ENCODE measurements at regions not wholly inside any gene's neighbourhood (a gene's known extent, or its start where the extent isn't known, plus 50 kb on each side); places are given as distances from the start of the nearest gene placed in this dataset.
A peak's percentile ranks its signal among the peaks of the same experiment; 100 is the strongest.

DNA sequence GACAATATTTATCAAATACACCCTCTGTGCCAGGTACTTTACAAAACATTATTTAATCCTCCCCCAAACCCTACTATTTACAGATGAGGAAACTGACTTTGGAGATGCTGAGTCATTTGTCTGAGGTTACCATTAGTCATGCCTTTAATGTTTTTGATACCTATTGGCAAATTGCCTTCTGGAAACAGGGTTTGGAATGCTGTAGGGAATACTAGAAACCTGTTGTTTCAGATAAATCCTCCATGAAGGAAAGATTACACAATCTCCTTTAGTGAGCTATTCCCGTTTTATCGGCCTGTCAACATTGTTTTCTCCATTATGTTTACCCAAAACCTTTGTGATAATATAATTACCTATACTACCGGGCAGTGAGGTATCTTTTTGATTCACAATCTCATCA is 93.6 kb upstream of the ADGRF1 start:
- intact Hi-C loops (cut with micrococcal nuclease; ENCODE audit: unreplicated experiment) (no loop called here), in situ Hi-C loops (cut with HindIII; ENCODE audit: low pct_unique_long_range_greater_than_20kb, low sequenced_read_pairs) (no loop called here)
- H3K9me3 ChIP-seq (ENCODE audit: control insufficient read depth, insufficient read depth, low read depth, low read length), result no peaks in the 10 kb centered on the region
- BruUV-seq (replicated peaks), result no TSS peak
- peak overlapping the region; percentile 87 for H3K27ac ChIP-seq (ENCODE audit: low read length)
- CTCF ChIA-PET, result no interaction called here
- TF ChIP-seq, protein P1, sequence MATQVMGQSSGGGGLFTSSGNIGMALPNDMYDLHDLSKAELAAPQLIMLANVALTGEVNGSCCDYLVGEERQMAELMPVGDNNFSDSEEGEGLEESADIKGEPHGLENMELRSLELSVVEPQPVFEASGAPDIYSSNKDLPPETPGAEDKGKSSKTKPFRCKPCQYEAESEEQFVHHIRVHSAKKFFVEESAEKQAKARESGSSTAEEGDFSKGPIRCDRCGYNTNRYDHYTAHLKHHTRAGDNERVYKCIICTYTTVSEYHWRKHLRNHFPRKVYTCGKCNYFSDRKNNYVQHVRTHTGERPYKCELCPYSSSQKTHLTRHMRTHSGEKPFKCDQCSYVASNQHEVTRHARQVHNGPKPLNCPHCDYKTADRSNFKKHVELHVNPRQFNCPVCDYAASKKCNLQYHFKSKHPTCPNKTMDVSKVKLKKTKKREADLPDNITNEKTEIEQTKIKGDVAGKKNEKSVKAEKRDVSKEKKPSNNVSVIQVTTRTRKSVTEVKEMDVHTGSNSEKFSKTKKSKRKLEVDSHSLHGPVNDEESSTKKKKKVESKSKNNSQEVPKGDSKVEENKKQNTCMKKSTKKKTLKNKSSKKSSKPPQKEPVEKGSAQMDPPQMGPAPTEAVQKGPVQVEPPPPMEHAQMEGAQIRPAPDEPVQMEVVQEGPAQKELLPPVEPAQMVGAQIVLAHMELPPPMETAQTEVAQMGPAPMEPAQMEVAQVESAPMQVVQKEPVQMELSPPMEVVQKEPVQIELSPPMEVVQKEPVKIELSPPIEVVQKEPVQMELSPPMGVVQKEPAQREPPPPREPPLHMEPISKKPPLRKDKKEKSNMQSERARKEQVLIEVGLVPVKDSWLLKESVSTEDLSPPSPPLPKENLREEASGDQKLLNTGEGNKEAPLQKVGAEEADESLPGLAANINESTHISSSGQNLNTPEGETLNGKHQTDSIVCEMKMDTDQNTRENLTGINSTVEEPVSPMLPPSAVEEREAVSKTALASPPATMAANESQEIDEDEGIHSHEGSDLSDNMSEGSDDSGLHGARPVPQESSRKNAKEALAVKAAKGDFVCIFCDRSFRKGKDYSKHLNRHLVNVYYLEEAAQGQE (IDR thresholded peaks at IDR 0.05; ENCODE audit: insufficient read depth in 1 of 2, low read depth in 2 of 2, low read length in 1 of 2), result peak in 1 of 2 experiments; percentile 45; a peak in 1 of 4 replicates
- TF ChIP-seq, protein P2, sequence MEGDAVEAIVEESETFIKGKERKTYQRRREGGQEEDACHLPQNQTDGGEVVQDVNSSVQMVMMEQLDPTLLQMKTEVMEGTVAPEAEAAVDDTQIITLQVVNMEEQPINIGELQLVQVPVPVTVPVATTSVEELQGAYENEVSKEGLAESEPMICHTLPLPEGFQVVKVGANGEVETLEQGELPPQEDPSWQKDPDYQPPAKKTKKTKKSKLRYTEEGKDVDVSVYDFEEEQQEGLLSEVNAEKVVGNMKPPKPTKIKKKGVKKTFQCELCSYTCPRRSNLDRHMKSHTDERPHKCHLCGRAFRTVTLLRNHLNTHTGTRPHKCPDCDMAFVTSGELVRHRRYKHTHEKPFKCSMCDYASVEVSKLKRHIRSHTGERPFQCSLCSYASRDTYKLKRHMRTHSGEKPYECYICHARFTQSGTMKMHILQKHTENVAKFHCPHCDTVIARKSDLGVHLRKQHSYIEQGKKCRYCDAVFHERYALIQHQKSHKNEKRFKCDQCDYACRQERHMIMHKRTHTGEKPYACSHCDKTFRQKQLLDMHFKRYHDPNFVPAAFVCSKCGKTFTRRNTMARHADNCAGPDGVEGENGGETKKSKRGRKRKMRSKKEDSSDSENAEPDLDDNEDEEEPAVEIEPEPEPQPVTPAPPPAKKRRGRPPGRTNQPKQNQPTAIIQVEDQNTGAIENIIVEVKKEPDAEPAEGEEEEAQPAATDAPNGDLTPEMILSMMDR (IDR thresholded peaks at IDR 0.05), result no peak
- TF ChIP-seq SIN3A (IDR thresholded peaks at IDR 0.05; ENCODE audit: borderline replicate concordance, insufficient read depth, low read depth, low read length) (no peak), POLR2AphosphoS5 (IDR thresholded peaks at IDR 0.05; ENCODE audit: low read depth, low read length) (peak; percentile 95), TCF7L2 (IDR thresholded peaks at IDR 0.05; ENCODE audit: low read depth, low read length) (peak; percentile 98)
- no peaks in the 10 kb centered on the region for H3K36me3 ChIP-seq (ENCODE audit: control insufficient read depth, insufficient read depth, low read length)
- no peak overlapping the region; a peak in 1 of 4 replicates for H3K4me3 ChIP-seq (ENCODE audit: low read depth in 2 of 2, low read length in 2 of 2)
- peak; percentile 86 for DNase-seq (ENCODE audit: low read depth, low spot score)
- peaks cover 57% of the 10 kb centered on the region for H3K4me1 ChIP-seq (ENCODE audit: control insufficient read depth, insufficient read depth, low read length)
- ATAC-seq, result peak; percentile 78
- H3K27me3 ChIP-seq (ENCODE audit: control insufficient read depth, insufficient read depth, low read length), result no peaks in the 10 kb centered on the region
- POLR2A ChIA-PET, result interaction anchor here (0.6 kb wide), 1 partner anchor 170 kb away, joined by 3 read pairs; no protein-coding TSS in a partner anchor

DNA sequence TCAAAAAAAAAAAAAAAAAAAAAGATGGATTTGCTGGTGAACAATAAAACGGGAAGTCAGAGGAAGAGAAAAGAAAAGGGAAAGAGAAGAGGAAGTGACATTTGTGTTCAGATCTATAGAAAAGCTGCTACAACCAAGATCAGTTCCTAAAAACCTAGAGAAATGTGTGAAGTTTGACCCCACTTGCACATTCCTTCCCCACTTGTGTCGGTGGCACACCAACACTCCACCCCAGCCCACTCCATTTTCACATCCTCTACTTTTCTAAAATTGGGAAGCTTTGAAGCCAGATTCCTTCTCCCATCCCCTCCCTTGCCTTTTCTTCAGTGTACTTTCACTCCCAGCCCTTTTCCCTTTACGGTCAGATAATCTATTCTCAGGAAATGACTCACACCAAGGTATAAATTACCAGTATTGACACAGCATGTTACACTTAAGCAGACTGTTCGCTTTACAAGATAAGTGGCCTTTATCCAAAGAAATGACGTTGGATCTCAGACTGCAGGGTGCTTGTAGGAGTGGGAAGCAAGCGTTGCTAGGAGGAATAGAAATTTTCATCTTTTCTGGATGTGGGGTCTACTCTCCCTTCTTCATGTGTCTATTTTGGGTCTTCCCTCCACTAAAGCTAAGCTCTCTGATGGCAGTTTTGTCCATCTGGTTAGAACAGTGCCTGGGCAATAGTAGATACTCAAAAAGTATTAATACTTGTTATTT is 92.5 kb upstream of the ADGRF1 start:
- POLR2A ChIA-PET, result interaction anchor here (0.6 kb wide), 1 partner anchor 60 kb away, joined by 4 read pairs; no protein-coding TSS in a partner anchor
- ATAC-seq (peak; percentile 85), DNase-seq (ENCODE audit: low read depth, low spot score) (peak; percentile 79)
- peak overlapping the region; percentile 87 for H3K27ac ChIP-seq (ENCODE audit: low read length)
- intact Hi-C loops (cut with micrococcal nuclease; ENCODE audit: unreplicated experiment), result no loop called here
- BruUV-seq (replicated peaks), result no TSS peak
- no peaks in the 10 kb centered on the region for H3K9me3 ChIP-seq (ENCODE audit: control insufficient read depth, insufficient read depth, low read depth, low read length)
- no peaks in the 10 kb centered on the region for H3K36me3 ChIP-seq (ENCODE audit: control insufficient read depth, insufficient read depth, low read length)
- TF ChIP-seq TCF7L2 (IDR thresholded peaks at IDR 0.05; ENCODE audit: low read depth, low read length), result peak; percentile 71
- TF ChIP-seq, protein P1 (IDR thresholded peaks at IDR 0.05; ENCODE audit: insufficient read depth in 1 of 2, low read depth in 2 of 2, low read length in 1 of 2), result no peak
- TF ChIP-seq, protein P2 (IDR thresholded peaks at IDR 0.05), result no peak
- TF ChIP-seq POLR2AphosphoS5 (IDR thresholded peaks at IDR 0.05; ENCODE audit: low read depth, low read length), result peak; percentile 94
- in situ Hi-C loops (cut with HindIII; ENCODE audit: low pct_unique_long_range_greater_than_20kb, low sequenced_read_pairs), result no loop called here
- CTCF ChIA-PET, result interaction anchor here (0.7 kb wide), 1 partner anchor 86 kb away, joined by 3 read pairs; no protein-coding TSS in a partner anchor
- peak overlapping the region in 1 of 2 experiments; percentile 36; a peak in 2 of 4 replicates for H3K4me3 ChIP-seq (ENCODE audit: low read depth in 2 of 2, low read length in 2 of 2)
- peaks cover 68% of the 10 kb centered on the region for H3K4me1 ChIP-seq (ENCODE audit: control insufficient read depth, insufficient read depth, low read length)
- H3K27me3 ChIP-seq (ENCODE audit: control insufficient read depth, insufficient read depth, low read length), result no peaks in the 10 kb centered on the region
